ENCODE measurements at regions not wholly inside any gene's neighbourhood (a gene's known extent, or its start where the extent isn't known, plus 50 kb on each side); places are given as distances from the start of the nearest gene placed in this dataset.

- TF ChIP-seq POLR2A (IDR thresholded peaks at IDR 0.05; ENCODE audit: low read depth, low read length) = no peak
- TF ChIP-seq POLR2AphosphoS5 (IDR thresholded peaks at IDR 0.05; ENCODE audit: low read depth, low read length) = no peak
- TF ChIP-seq TAF1 (IDR thresholded peaks at IDR 0.05; ENCODE audit: borderline replicate concordance, low read depth, low read length) = no peak
Measured at GRCh38 chr10:4543938-4544533, 282.0 kb upstream of the AKR1E2 start.

Data from GM12892 (cell line).